Mesodermal cell (in vitro differentiated cells): ENCODE measurements at regions not wholly inside any gene's neighbourhood (a gene's known extent, or its start where the extent isn't known, plus 50 kb on each side); places are given as distances from the start of the nearest gene placed in this dataset.

Source experiments
- H3K27ac ChIP-seq: 2 replicates; pipeline ENCODE4 v1.7.0; 2013; ENCODE audit warnings: mild to moderate bottlenecking, low read depth, low read length, moderate library complexity; ENCODE audit not compliant: severe bottlenecking
- H3K36me3 ChIP-seq: 2 replicates; pipeline ENCODE4 v1.7.1; 2013; ENCODE audit warnings: mild to moderate bottlenecking, low read length, moderate library complexity; ENCODE audit not compliant: control insufficient read depth, insufficient read depth
- H3K4me1 ChIP-seq: one replicate; pipeline ENCODE4 v1.7.1; 2013; ENCODE audit warnings: mild to moderate bottlenecking, low read length; ENCODE audit not compliant: insufficient read depth, control insufficient read depth, poor library complexity, severe bottlenecking
- H3K4me3 ChIP-seq: 2 replicates; pipeline ENCODE4 v1.7.0; 2013; ENCODE audit warnings: low read length, control low read depth, mild to moderate bottlenecking; ENCODE audit not compliant: insufficient read depth, poor library complexity, severe bottlenecking; ENCODE audit errors: extremely low read depth
- H3K9me3 ChIP-seq: 2 replicates; pipeline ENCODE4 v1.7.1; 2013; ENCODE audit warnings: mild to moderate bottlenecking, low read length, moderate library complexity; ENCODE audit not compliant: control insufficient read depth
- WGBS, 2 experiments: methylation state at CpG; one replicate each; pipeline ENCODE4 v1.1.5; 2013; ENCODE audit warnings: missing lambda C conversion rate in 2 of 2; ENCODE audit not compliant: insufficient coverage in 2 of 2; 5-methylcytosine and 5-hydroxymethylcytosine counted together

GRCh38 chr2:144580521-144581161 lies 60.7 kb upstream of the ZEB2 start:
- Histone ChIP-seq H3K4me1 (peaks cover 32% of the 10 kb centered on the region), H3K27ac (no peak overlapping the region), H3K4me3 (no peak overlapping the region), H3K9me3 (no peaks in the 10 kb centered on the region), H3K36me3 (no peaks in the 10 kb centered on the region)
- 17 to 80% methylated on average over 1 to 2 of the region's 4 CpGs for WGBS, 2 experiments

GRCh38 chr2:144579556-144579955 lies 59.6 kb upstream of the ZEB2 start:
- no peaks in the 10 kb centered on the region for H3K36me3 ChIP-seq
- H3K4me3 ChIP-seq = no peak overlapping the region
- H3K4me1 ChIP-seq = peaks cover 32% of the 10 kb centered on the region
- no peak overlapping the region for H3K27ac ChIP-seq
- H3K9me3 ChIP-seq = no peaks in the 10 kb centered on the region
- WGBS, 2 experiments = 85 to 100% methylated on average over 2 to 3 of the region's 4 CpGs

- WGBS, 2 experiments = no CpG with 5 or more reads among the region's 3 CpGs
- no peak overlapping the region for H3K4me3 ChIP-seq
- H3K27ac ChIP-seq = no peak overlapping the region
- H3K9me3 ChIP-seq = no peaks in the 10 kb centered on the region
- no peaks in the 10 kb centered on the region for H3K36me3 ChIP-seq
- peaks cover 26% of the 10 kb centered on the region for H3K4me1 ChIP-seq
Measured at GRCh38 chr2:144578099-144578498, 58.2 kb upstream of the ZEB2 start.

- Histone ChIP-seq H3K27ac (no peak overlapping the region), H3K9me3 (no peaks in the 10 kb centered on the region), H3K36me3 (no peaks in the 10 kb centered on the region), H3K4me1 (no peaks in the 10 kb centered on the region), H3K4me3 (no peak overlapping the region)
Measured at GRCh38 chr2:144572977-144573376, 53.1 kb upstream of the ZEB2 start.

- Histone ChIP-seq H3K27ac (no peak overlapping the region), H3K4me1 (no peaks in the 10 kb centered on the region), H3K4me3 (no peak overlapping the region), H3K36me3 (no peaks in the 10 kb centered on the region), H3K9me3 (no peaks in the 10 kb centered on the region)
- WGBS, 2 experiments = no CpG with 5 or more reads among the region's 1 CpG
Measured at GRCh38 chr2:144571770-144572169, 51.9 kb upstream of the ZEB2 start.

GRCh38 chr2:144570566-144570965 lies 50.6 kb upstream of the ZEB2 start:
- no peaks in the 10 kb centered on the region for H3K4me1 ChIP-seq
- H3K4me3 ChIP-seq = no peak overlapping the region
- H3K36me3 ChIP-seq = no peaks in the 10 kb centered on the region
- no peak overlapping the region for H3K27ac ChIP-seq
- H3K9me3 ChIP-seq = no peaks in the 10 kb centered on the region
- 97 to 100% methylated on average over 2 to 3 of the region's 3 CpGs for WGBS, 2 experiments
